ENCODE measurements at regions not wholly inside any gene's neighbourhood (a gene's known extent, or its start where the extent isn't known, plus 50 kb on each side); places are given as distances from the start of the nearest gene placed in this dataset.

DNA sequence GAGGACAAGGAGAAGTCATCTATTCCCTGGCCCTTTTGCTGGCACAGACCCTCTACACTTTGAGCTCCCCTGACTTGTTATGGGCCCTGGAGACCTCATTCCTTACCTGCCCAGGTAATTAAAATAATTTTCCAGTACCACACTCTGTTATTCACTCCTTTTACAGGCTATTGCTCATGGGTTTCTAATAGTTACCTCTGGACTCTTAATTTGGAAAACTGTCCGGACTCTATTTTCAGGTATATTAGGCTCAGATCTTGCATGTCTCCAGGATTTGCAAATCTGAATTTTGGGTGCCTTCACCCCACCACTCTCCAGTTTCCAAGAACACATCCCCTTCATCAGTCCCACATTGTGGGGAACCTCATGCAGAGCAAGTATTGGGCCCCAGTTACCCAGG lies 186.8 kb upstream of the SESN3 start:
- TF ChIP-seq, protein P1, sequence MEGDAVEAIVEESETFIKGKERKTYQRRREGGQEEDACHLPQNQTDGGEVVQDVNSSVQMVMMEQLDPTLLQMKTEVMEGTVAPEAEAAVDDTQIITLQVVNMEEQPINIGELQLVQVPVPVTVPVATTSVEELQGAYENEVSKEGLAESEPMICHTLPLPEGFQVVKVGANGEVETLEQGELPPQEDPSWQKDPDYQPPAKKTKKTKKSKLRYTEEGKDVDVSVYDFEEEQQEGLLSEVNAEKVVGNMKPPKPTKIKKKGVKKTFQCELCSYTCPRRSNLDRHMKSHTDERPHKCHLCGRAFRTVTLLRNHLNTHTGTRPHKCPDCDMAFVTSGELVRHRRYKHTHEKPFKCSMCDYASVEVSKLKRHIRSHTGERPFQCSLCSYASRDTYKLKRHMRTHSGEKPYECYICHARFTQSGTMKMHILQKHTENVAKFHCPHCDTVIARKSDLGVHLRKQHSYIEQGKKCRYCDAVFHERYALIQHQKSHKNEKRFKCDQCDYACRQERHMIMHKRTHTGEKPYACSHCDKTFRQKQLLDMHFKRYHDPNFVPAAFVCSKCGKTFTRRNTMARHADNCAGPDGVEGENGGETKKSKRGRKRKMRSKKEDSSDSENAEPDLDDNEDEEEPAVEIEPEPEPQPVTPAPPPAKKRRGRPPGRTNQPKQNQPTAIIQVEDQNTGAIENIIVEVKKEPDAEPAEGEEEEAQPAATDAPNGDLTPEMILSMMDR (IDR thresholded peaks at IDR 0.05; ENCODE audit: borderline replicate concordance, extremely low read depth, low read length, poor library complexity, severe bottlenecking): no peak
- TF ChIP-seq EZH2 (IDR thresholded peaks at IDR 0.05; ENCODE audit: borderline replicate concordance, low read depth, low read length, severe bottlenecking): no peak

Measured in DND-41 (cell line).